ENCODE measurements at regions not wholly inside any gene's neighbourhood (a gene's known extent, or its start where the extent isn't known, plus 50 kb on each side); places are given as distances from the start of the nearest gene placed in this dataset.

DNA sequence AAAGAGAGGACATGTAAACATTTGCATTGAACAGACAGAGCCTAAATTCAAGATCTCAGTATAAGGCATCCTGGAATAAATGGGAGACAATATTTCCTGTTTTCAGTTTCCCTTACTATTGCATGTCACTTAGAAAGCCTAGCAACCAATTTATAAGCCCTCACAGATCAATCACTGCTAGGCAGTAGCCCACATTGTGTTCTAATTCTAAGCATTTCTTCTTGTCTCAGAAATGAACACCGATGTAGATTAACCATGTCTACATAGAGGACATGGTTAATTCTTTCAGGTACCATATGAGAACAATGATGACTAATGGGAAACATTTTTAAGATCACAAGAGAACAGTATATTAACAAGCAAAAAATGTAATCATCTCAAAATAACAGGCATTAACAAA, 79.6 kb upstream of the HMHB1 start:
- FAIRE-seq = peak; percentile 5
- Histone ChIP-seq H3K27ac (ENCODE audit: control insufficient read depth, insufficient read depth, low read length) (no peak overlapping the region), H3K9me3 (ENCODE audit: control insufficient read depth, low read depth, low read length) (no peaks in the 10 kb centered on the region), H3K36me3 (ENCODE audit: control insufficient read depth in 2 of 2, extremely low read depth in 1 of 2, insufficient read depth in 2 of 2, low read length in 2 of 2) (no peaks in the 10 kb centered on the region), H3K27me3 (ENCODE audit: control insufficient read depth, extremely low read depth, insufficient read depth, low read length) (no peaks in the 10 kb centered on the region), H2AFZ (ENCODE audit: control insufficient read depth, low read length) (no peak overlapping the region), H3K4me1 (ENCODE audit: control insufficient read depth, extremely low read depth, insufficient read depth, low read length) (no peaks in the 10 kb centered on the region), H3K4me3 (ENCODE audit: control insufficient read depth in 2 of 3, extremely low read depth in 1 of 3, insufficient read depth in 2 of 3, low read depth in 1 of 3, low read length in 3 of 3) (no peak overlapping the region), H3K9me1 (ENCODE audit: control insufficient read depth, extremely low read depth, insufficient read depth, low read length) (no peaks in the 10 kb centered on the region), H4K20me1 (ENCODE audit: control insufficient read depth, extremely low read depth, insufficient read depth, low read length) (no peaks in the 10 kb centered on the region), H3K9ac (ENCODE audit: control insufficient read depth, extremely low read depth, insufficient read depth, low read length) (no peak overlapping the region), H3K79me2 (ENCODE audit: control insufficient read depth, insufficient read depth, low read length) (no peaks in the 10 kb centered on the region), H3K4me2 (ENCODE audit: control insufficient read depth, extremely low read depth, insufficient read depth, low read depth, low read length) (no peak overlapping the region)
- no peak for TF ChIP-seq EZH2 (IDR thresholded peaks at IDR 0.05; ENCODE audit: low read length)
- TF ChIP-seq, protein P1, sequence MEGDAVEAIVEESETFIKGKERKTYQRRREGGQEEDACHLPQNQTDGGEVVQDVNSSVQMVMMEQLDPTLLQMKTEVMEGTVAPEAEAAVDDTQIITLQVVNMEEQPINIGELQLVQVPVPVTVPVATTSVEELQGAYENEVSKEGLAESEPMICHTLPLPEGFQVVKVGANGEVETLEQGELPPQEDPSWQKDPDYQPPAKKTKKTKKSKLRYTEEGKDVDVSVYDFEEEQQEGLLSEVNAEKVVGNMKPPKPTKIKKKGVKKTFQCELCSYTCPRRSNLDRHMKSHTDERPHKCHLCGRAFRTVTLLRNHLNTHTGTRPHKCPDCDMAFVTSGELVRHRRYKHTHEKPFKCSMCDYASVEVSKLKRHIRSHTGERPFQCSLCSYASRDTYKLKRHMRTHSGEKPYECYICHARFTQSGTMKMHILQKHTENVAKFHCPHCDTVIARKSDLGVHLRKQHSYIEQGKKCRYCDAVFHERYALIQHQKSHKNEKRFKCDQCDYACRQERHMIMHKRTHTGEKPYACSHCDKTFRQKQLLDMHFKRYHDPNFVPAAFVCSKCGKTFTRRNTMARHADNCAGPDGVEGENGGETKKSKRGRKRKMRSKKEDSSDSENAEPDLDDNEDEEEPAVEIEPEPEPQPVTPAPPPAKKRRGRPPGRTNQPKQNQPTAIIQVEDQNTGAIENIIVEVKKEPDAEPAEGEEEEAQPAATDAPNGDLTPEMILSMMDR (optimal IDR thresholded peaks at IDR 0.05 in 1 of 3, IDR thresholded peaks at IDR 0.05 in 1 of 3, conservative IDR thresholded peaks at IDR 0.05 in 1 of 3; ENCODE audit: extremely low read depth in 1 of 3, insufficient read depth in 2 of 3, low read length in 3 of 3) = no peak
- no peak for DNase-seq (ENCODE audit: low read depth, low spot score)
- dilution Hi-C loops (cut with MboI; ENCODE audit: extremely low pct_ligation_motif_present, low sequenced_read_pairs) = no loop called here

DNA sequence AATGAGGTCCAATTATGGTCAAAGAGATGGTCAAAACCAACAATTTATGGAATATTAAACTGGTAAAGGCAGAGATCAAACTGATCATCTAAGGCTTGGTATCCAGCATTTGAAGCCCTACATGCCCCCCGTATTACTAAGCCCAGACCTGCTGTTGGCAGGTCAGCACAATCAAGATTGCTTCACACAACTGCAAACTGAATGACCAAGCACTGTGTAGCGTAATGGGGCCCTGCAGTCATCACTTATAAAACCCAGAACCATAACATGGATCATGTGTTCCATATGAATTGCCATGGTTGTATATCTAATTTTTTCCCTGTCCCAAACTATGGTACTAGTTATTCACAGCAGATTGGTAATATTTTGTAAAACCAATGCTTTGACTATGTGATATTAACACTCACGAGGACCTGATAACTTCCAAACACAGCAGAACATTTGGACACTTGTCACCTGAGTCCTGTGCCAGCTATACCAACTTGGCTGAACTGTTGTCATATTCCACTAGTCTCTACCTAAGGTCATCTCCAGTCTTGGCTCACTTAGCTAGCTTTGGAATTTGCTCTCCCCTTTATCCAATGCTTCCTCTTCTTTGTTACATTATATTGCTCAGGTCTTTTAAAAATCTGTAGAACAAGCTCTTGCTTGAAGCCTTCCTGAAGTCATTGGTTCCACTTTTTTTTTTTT, 81.7 kb upstream of the HMHB1 start:
- DNase-seq (ENCODE audit: low read depth, low spot score) = no peak

More for the DNA sequence above, 81.7 kb upstream of the HMHB1 start:
- dilution Hi-C loops (cut with MboI; ENCODE audit: extremely low pct_ligation_motif_present, low sequenced_read_pairs) = no loop called here
- Histone ChIP-seq H3K4me3 (ENCODE audit: control insufficient read depth in 2 of 3, extremely low read depth in 1 of 3, insufficient read depth in 2 of 3, low read depth in 1 of 3, low read length in 3 of 3) (no peak overlapping the region), H2AFZ (ENCODE audit: control insufficient read depth, low read length) (no peak overlapping the region), H3K4me1 (ENCODE audit: control insufficient read depth, extremely low read depth, insufficient read depth, low read length) (no peaks in the 10 kb centered on the region), H3K9ac (ENCODE audit: control insufficient read depth, extremely low read depth, insufficient read depth, low read length) (no peak overlapping the region), H3K36me3 (ENCODE audit: control insufficient read depth in 2 of 2, extremely low read depth in 1 of 2, insufficient read depth in 2 of 2, low read length in 2 of 2) (no peaks in the 10 kb centered on the region), H4K20me1 (ENCODE audit: control insufficient read depth, extremely low read depth, insufficient read depth, low read length) (no peaks in the 10 kb centered on the region), H3K4me2 (ENCODE audit: control insufficient read depth, extremely low read depth, insufficient read depth, low read depth, low read length) (no peak overlapping the region), H3K27me3 (ENCODE audit: control insufficient read depth, extremely low read depth, insufficient read depth, low read length) (no peaks in the 10 kb centered on the region), H3K79me2 (ENCODE audit: control insufficient read depth, insufficient read depth, low read length) (no peaks in the 10 kb centered on the region), H3K27ac (ENCODE audit: control insufficient read depth, insufficient read depth, low read length) (no peak overlapping the region), H3K9me1 (ENCODE audit: control insufficient read depth, extremely low read depth, insufficient read depth, low read length) (no peaks in the 10 kb centered on the region), H3K9me3 (ENCODE audit: control insufficient read depth, low read depth, low read length) (no peaks in the 10 kb centered on the region)
- TF ChIP-seq EZH2 (IDR thresholded peaks at IDR 0.05; ENCODE audit: low read length) = no peak
- no peak for FAIRE-seq
